B cell (primary cell): ENCODE measurements at regions not wholly inside any gene's neighbourhood (a gene's known extent, or its start where the extent isn't known, plus 50 kb on each side); places are given as distances from the start of the nearest gene placed in this dataset.

Source experiments
- ATAC-seq: fragments of 200-7000 bp; cut with Tn5 transposase; one replicate; pipeline ENCODE4 v1.10.0; 2021; ENCODE audit warnings: low read depth, mild to moderate bottlenecking, moderate number of reproducible peaks, moderate library complexity
- CTCF ChIA-PET: fragments of 350-600 bp; sonication (Branson Sonifier 250); formaldehyde crosslinking; loops from one replicate; lab custom pipeline; 2021; ENCODE audit warnings: antibody characterized with exemption, inconsistent platforms; lab: Charles Lee
- POLR2A ChIA-PET: fragments of 350-600 bp; sonication (Branson Sonifier 250); formaldehyde crosslinking; loops from one replicate; lab custom pipeline; 2021; ENCODE audit warnings: antibody characterized with exemption; lab: Charles Lee
- DNase-seq: peaks from one replicate; pipeline ENCODE4 v3.0.0; 2013
- H2AFZ ChIP-seq: 2 replicates; pipeline ENCODE4 v1.6.1; 2012; ENCODE audit warnings: mild to moderate bottlenecking, low read depth, low read length; ENCODE audit not compliant: insufficient read depth, poor library complexity, severe bottlenecking
- H3K27ac ChIP-seq, 2 donors: 1 replicate in 1 of 2; 2 replicates in 1 of 2; pipeline ENCODE4 v1.5.1; 2012 to 2013; ENCODE audit warnings: low read length in 2 of 2, mild to moderate bottlenecking in 2 of 2, moderate library complexity in 1 of 2
- H3K27me3 ChIP-seq, 4 experiments: fragments of 200-600 bp in 1 of 4; sonication (generic) in 1 of 4; replicated peaks in 1 of 4; 1 replicate in 2 of 4; 2 replicates in 2 of 4; pipeline versions ENCODE4 v1.6.1 to v1.7.0; 2013 to 2016; ENCODE audit warnings: low read length in 3 of 4, mild to moderate bottlenecking in 2 of 4, mixed read lengths in 1 of 4, moderate library complexity in 1 of 4; ENCODE audit not compliant: insufficient read depth in 4 of 4, control insufficient read depth in 3 of 4; ENCODE audit errors: control extremely low read depth in 1 of 4
- H3K36me3 ChIP-seq, 2 experiments: replicated peaks in 1 of 2; 1 replicate in 1 of 2; 2 replicates in 1 of 2; pipeline versions ENCODE4 v1.6.1 to v1.7.1; 2013; ENCODE audit warnings: low read length in 1 of 2; ENCODE audit not compliant: insufficient read depth in 2 of 2, control insufficient read depth in 1 of 2; ENCODE audit errors: control extremely low read depth in 1 of 2, extremely low read depth in 1 of 2
- H3K4me1 ChIP-seq, 2 donors: fragments of 200-600 bp in 1 of 2; sonication (generic) in 1 of 2; 1 replicate in 1 of 2; 2 replicates in 1 of 2; pipeline versions ENCODE4 v1.5.1 to v1.6.1; 2013 to 2017; ENCODE audit warnings: low read length in 2 of 2; ENCODE audit not compliant: control insufficient read depth in 2 of 2, insufficient read depth in 2 of 2
- H3K4me2 ChIP-seq: replicated peaks from 2 replicates; pipeline ENCODE3; 2012; ENCODE audit warnings: mild to moderate bottlenecking, low read depth, low read length; ENCODE audit not compliant: poor library complexity, severe bottlenecking
- H3K4me3 ChIP-seq, 5 experiments: fragments of 200-600 bp in 1 of 5; sonication (generic) in 1 of 5; 1 replicate in 3 of 5; 2 replicates in 2 of 5; pipeline versions ENCODE4 v1.5.1 to v1.7.0; 2011 to 2016; ENCODE audit warnings: low read length in 4 of 5, mild to moderate bottlenecking in 4 of 5, low read depth in 2 of 5, control low read depth in 1 of 5, moderate library complexity in 1 of 5; ENCODE audit not compliant: insufficient read depth in 1 of 5; ENCODE audit errors: control extremely low read depth in 1 of 5, extremely low read depth in 1 of 5
- H3K79me2 ChIP-seq: fragments of 200-600 bp; sonication (generic); one replicate; pipeline ENCODE4 v1.6.0; 2016; ENCODE audit warnings: low read length; ENCODE audit not compliant: control insufficient read depth, insufficient read depth
- H3K9ac ChIP-seq: fragments of 200-600 bp; sonication (generic); 2 replicates; pipeline ENCODE4 v1.6.1; 2017; ENCODE audit warnings: mild to moderate bottlenecking, low read length, moderate library complexity
- H3K9me3 ChIP-seq, 3 donors: one replicate each; pipeline versions ENCODE4 v1.6.1 to v1.7.1; 2013; ENCODE audit warnings: low read length in 2 of 3; ENCODE audit not compliant: control insufficient read depth in 2 of 3, insufficient read depth in 1 of 3; ENCODE audit errors: control extremely low read depth in 1 of 3
- H4K20me1 ChIP-seq: 2 replicates; pipeline ENCODE4 v1.6.0; 2012; ENCODE audit warnings: mild to moderate bottlenecking, low read length; ENCODE audit not compliant: insufficient read depth, control insufficient read depth, poor library complexity, severe bottlenecking
- H3K27ac Mint-ChIP-seq: one replicate; pipeline ENCODE4 v1.8.0; 2021; ENCODE audit warnings: mixed read lengths
- H3K27me3 Mint-ChIP-seq: one replicate; pipeline ENCODE4 v1.8.0; 2021; ENCODE audit warnings: mixed read lengths
- H3K4me1 Mint-ChIP-seq: one replicate; pipeline ENCODE4 v1.8.0; 2021; ENCODE audit warnings: mixed read lengths
- H3K4me3 Mint-ChIP-seq: one replicate; pipeline ENCODE4 v1.8.0; 2021; ENCODE audit warnings: mixed read lengths
- H3K9me3 Mint-ChIP-seq: one replicate; pipeline ENCODE4 v1.8.0; 2022; ENCODE audit warnings: mixed read lengths; ENCODE audit not compliant: insufficient read depth
- CTCF ChIP-seq: fragments of 200-600 bp; IDR thresholded peaks from one replicate; pipeline ENCODE4 v1.8.0; 2022; ENCODE audit warnings: antibody characterized with exemption, mild to moderate bottlenecking
- EZH2 ChIP-seq: IDR thresholded peaks from 2 replicates; pipeline ENCODE4 v1.6.1; 2012; ENCODE audit warnings: borderline replicate concordance, low read depth, mild to moderate bottlenecking, moderate library complexity, low read length; ENCODE audit not compliant: insufficient read depth, poor library complexity, severe bottlenecking
- WGBS: methylation state at CpG from one replicate; pipeline ENCODE4 v1.1.5; 2013; ENCODE audit warnings: missing lambda C conversion rate; ENCODE audit not compliant: insufficient coverage; 5-methylcytosine and 5-hydroxymethylcytosine counted together
- intact Hi-C: fragments of 100-400 bp; cut with micrococcal nuclease; formaldehyde crosslinking; loops from one replicate; pipeline ENCODE4 v1.10.0; 2022

- Histone ChIP-seq H3K9me3 (no peaks in the 10 kb centered on the region), H3K9ac (no peak overlapping the region), H3K4me3 (no peak overlapping the region), H4K20me1 (no peaks in the 10 kb centered on the region), H3K27me3 (no peaks in the 10 kb centered on the region), H3K36me3 (no peaks in the 10 kb centered on the region), H3K4me2 (no peak overlapping the region), H3K4me1 (no peaks in the 10 kb centered on the region), H3K79me2 (no peaks in the 10 kb centered on the region), H3K27ac (no peak overlapping the region), H2AFZ (no peak overlapping the region)
- ATAC-seq (no peak), DNase-seq (no peak)
- intact Hi-C loops: no loop called here
- no peak overlapping the region for H3K27ac Mint-ChIP-seq
- POLR2A ChIA-PET: no interaction called here
- H3K4me3 Mint-ChIP-seq: no peak overlapping the region
- CTCF ChIA-PET: no interaction called here
- TF ChIP-seq EZH2 (no peak), CTCF (no peak)
- WGBS: 83% methylated on average over 1 of the region's 3 CpGs
- peaks cover 3% of the 10 kb centered on the region for H3K27me3 Mint-ChIP-seq
- H3K4me1 Mint-ChIP-seq: no peaks in the 10 kb centered on the region
- no peaks in the 10 kb centered on the region for H3K9me3 Mint-ChIP-seq
Observed at GRCh38 chr1:208562151-208562960, 318.2 kb upstream of the PLXNA2 start.

GRCh38 chr1:208564466-208564865, 320.3 kb upstream of the PLXNA2 start:
- Histone ChIP-seq H3K9me3 (no peaks in the 10 kb centered on the region), H3K27ac (no peak overlapping the region), H3K4me1 (no peaks in the 10 kb centered on the region), H3K4me3 (no peak overlapping the region), H4K20me1 (no peaks in the 10 kb centered on the region), H2AFZ (no peak overlapping the region), H3K27me3 (no peaks in the 10 kb centered on the region), H3K36me3 (no peaks in the 10 kb centered on the region), H3K79me2 (no peaks in the 10 kb centered on the region), H3K9ac (no peak overlapping the region), H3K4me2 (no peak overlapping the region)
- DNase-seq (no peak), ATAC-seq (no peak)
- Mint-ChIP-seq H3K9me3 (no peaks in the 10 kb centered on the region), H3K4me1 (no peaks in the 10 kb centered on the region), H3K27ac (no peak overlapping the region), H3K27me3 (peaks cover 11% of the 10 kb centered on the region), H3K4me3 (no peak overlapping the region)
- 88% methylated on average over 2 of the region's 3 CpGs for WGBS
- intact Hi-C loops: no loop called here
- TF ChIP-seq CTCF: no peak
- CTCF ChIA-PET: no interaction called here
- POLR2A ChIA-PET: no interaction called here
